HG03039 (cell line): ENCODE measurements at regions not wholly inside any gene's neighbourhood (a gene's known extent, or its start where the extent isn't known, plus 50 kb on each side); places are given as distances from the start of the nearest gene placed in this dataset.

ENCODE experiments used
- ATAC-seq: cut with Tn5 transposase; IDR thresholded peaks from one replicate; pipeline ENCODE4 v1.9.1; 2021; ENCODE audit warnings: mild to moderate bottlenecking, moderate library complexity; ENCODE audit not compliant: unreplicated experiment

GRCh38 chr2:123136419-123136818, 888.7 kb upstream of the CNTNAP5 start:
- ATAC-seq: no peak

- no peak for ATAC-seq
Measured at GRCh38 chr2:123144082-123144481, 881.0 kb upstream of the CNTNAP5 start.

GRCh38 chr2:123153041-123153440, 872.0 kb upstream of the CNTNAP5 start:
- no peak for ATAC-seq

GRCh38 chr2:123154195-123154594, 870.9 kb upstream of the CNTNAP5 start:
- ATAC-seq: no peak

GRCh38 chr2:123157016-123157415, 868.1 kb upstream of the CNTNAP5 start:
- ATAC-seq: no peak

- ATAC-seq: no peak
Measured at GRCh38 chr2:123162400-123163016, 862.6 kb upstream of the CNTNAP5 start.

- no peak for ATAC-seq
Measured at GRCh38 chr2:123163398-123163797, 861.7 kb upstream of the CNTNAP5 start.

- no peak for ATAC-seq
Measured at GRCh38 chr2:123164216-123164615, 860.9 kb upstream of the CNTNAP5 start.

GRCh38 chr2:123165616-123166015, 859.5 kb upstream of the CNTNAP5 start:
- ATAC-seq: no peak

- no peak for ATAC-seq
Measured at GRCh38 chr2:123179526-123179925, 845.6 kb upstream of the CNTNAP5 start.

- ATAC-seq: no peak
Measured at GRCh38 chr2:123195957-123196356, 829.1 kb upstream of the CNTNAP5 start.

GRCh38 chr2:123200035-123200434, 825.1 kb upstream of the CNTNAP5 start:
- no peak for ATAC-seq

- no peak for ATAC-seq
Measured at GRCh38 chr2:123207245-123207644, 817.8 kb upstream of the CNTNAP5 start.

- ATAC-seq: no peak
Measured at GRCh38 chr2:123209202-123209601, 815.9 kb upstream of the CNTNAP5 start.

GRCh38 chr2:123211181-123211580, 813.9 kb upstream of the CNTNAP5 start:
- ATAC-seq: no peak

- ATAC-seq: no peak
Measured at GRCh38 chr2:123245156-123245555, 779.9 kb upstream of the CNTNAP5 start.

GRCh38 chr2:123258877-123259539, 766.1 kb upstream of the CNTNAP5 start:
- ATAC-seq: no peak

GRCh38 chr2:123262856-123263255, 762.2 kb upstream of the CNTNAP5 start:
- ATAC-seq: no peak

- ATAC-seq: no peak
Measured at GRCh38 chr2:123283431-123283830, 741.7 kb upstream of the CNTNAP5 start.

- ATAC-seq: no peak
Measured at GRCh38 chr2:123303731-123304130, 721.4 kb upstream of the CNTNAP5 start.
